ENCODE measurements at regions not wholly inside any gene's neighbourhood (a gene's known extent, or its start where the extent isn't known, plus 50 kb on each side); places are given as distances from the start of the nearest gene placed in this dataset.

GRCh38 chr21:33146467-33146866 is 76.5 kb downstream of the OLIG1 start:
- TF ChIP-seq CTCF (IDR thresholded peaks at IDR 0.05), result no peak
- no peak for TF ChIP-seq POLR2AphosphoS5 (IDR thresholded peaks at IDR 0.05)
- no peak for TF ChIP-seq POLR2A (IDR thresholded peaks at IDR 0.05)
- TF ChIP-seq EP300 (IDR thresholded peaks at IDR 0.05; ENCODE audit: low read depth), result no peak
